HepG2 (cell line): ENCODE measurements at regions not wholly inside any gene's neighbourhood (a gene's known extent, or its start where the extent isn't known, plus 50 kb on each side); places are given as distances from the start of the nearest gene placed in this dataset.

Source experiments
- FOXK2 ChIP-seq: fragments of 450-650 bp; IDR thresholded peaks from 2 replicates; pipeline ENCODE4 v1.6.1; 2016
- GABPA ChIP-seq, 2 experiments: IDR thresholded peaks; 2 replicates each; pipeline ENCODE4 v1.6.1; 2011 to 2016; ENCODE audit warnings: low read depth in 2 of 2, low read length in 1 of 2, missing biosample characterization in 1 of 2, missing genetic modification characterization in 1 of 2
- GZF1 ChIP-seq: sonication (generic); formaldehyde crosslinking; IDR thresholded peaks from 2 replicates; pipeline ENCODE4 v1.5.1; 2020; ENCODE audit warnings: mild to moderate bottlenecking, missing genetic modification reagents
- HES4 ChIP-seq: sonication (generic); formaldehyde crosslinking; IDR thresholded peaks from 2 replicates; pipeline ENCODE4 v1.9.0; 2021; ENCODE audit warnings: mild to moderate bottlenecking, missing genetic modification reagents, borderline replicate concordance
- HOXA7 ChIP-seq: sonication (generic); formaldehyde crosslinking; IDR thresholded peaks from 2 replicates; pipeline ENCODE4 v1.8.1; 2022; ENCODE audit warnings: mild to moderate bottlenecking, missing genetic modification reagents, moderate library complexity
- MAFG ChIP-seq: sonication (generic); formaldehyde crosslinking; IDR thresholded peaks from 2 replicates; pipeline ENCODE4 v1.5.1; 2020; ENCODE audit warnings: mild to moderate bottlenecking, missing genetic modification reagents
- PHF21A ChIP-seq: sonication (generic); formaldehyde crosslinking; IDR thresholded peaks from 2 replicates; pipeline ENCODE4 v1.5.0; 2020; ENCODE audit warnings: mild to moderate bottlenecking, missing genetic modification reagents
- PRMT3 ChIP-seq: sonication (generic); formaldehyde crosslinking; IDR thresholded peaks from 2 replicates; pipeline ENCODE4 v1.8.1; 2022; ENCODE audit warnings: low read depth, mild to moderate bottlenecking, moderate library complexity, missing genetic modification reagents, borderline replicate concordance
- RFX1 ChIP-seq: fragments of 450-650 bp; IDR thresholded peaks from 2 replicates; pipeline ENCODE4 v1.6.1; 2017
- SATB2 ChIP-seq: sonication (generic); formaldehyde crosslinking; IDR thresholded peaks from 2 replicates; pipeline ENCODE4 v1.5.0; 2020; ENCODE audit warnings: missing genetic modification reagents
- STAT5B ChIP-seq: sonication (generic); formaldehyde crosslinking; IDR thresholded peaks from 2 replicates; pipeline ENCODE4 v1.4.0; 2020; ENCODE audit warnings: missing genetic modification reagents
- TBL1XR1 ChIP-seq: fragments of 150-350 bp; IDR thresholded peaks from 2 replicates; pipeline ENCODE4 v1.6.1; 2014; ENCODE audit warnings: borderline replicate concordance, low read length; ENCODE audit not compliant: partially characterized antibody
- ZBTB43 ChIP-seq: sonication (generic); formaldehyde crosslinking; conservative IDR thresholded peaks from 2 replicates; pipeline ENCODE4 v1.4.0; 2020; ENCODE audit warnings: missing genetic modification reagents
- ZC3H4 ChIP-seq: sonication (generic); formaldehyde crosslinking; IDR thresholded peaks from 2 replicates; pipeline ENCODE4 v1.4.0; 2020; ENCODE audit warnings: missing genetic modification reagents, borderline replicate concordance
- ZNF20 ChIP-seq: sonication (generic); formaldehyde crosslinking; IDR thresholded peaks from 2 replicates; pipeline ENCODE4 v1.4.0; 2020; ENCODE audit warnings: mild to moderate bottlenecking, moderate library complexity, missing genetic modification reagents
- ZNF256 ChIP-seq: sonication (generic); formaldehyde crosslinking; conservative IDR thresholded peaks from 2 replicates; pipeline ENCODE4 v1.4.0; 2020; ENCODE audit warnings: missing genetic modification reagents
- ZNF7 ChIP-seq: IDR thresholded peaks from 2 replicates; pipeline ENCODE4 v1.6.1; 2016; ENCODE audit warnings: missing biosample characterization, missing genetic modification reagents
- TF ChIP-seq, protein P1 (sequence below): sonication (generic); formaldehyde crosslinking; IDR thresholded peaks from 2 replicates; pipeline ENCODE4 v1.8.1; 2023; ENCODE audit warnings: mild to moderate bottlenecking, missing genetic modification reagents, borderline replicate concordance
- TF ChIP-seq, protein P2 (sequence below): sonication (generic); formaldehyde crosslinking; IDR thresholded peaks from 2 replicates; pipeline ENCODE4 v1.5.0; 2020; ENCODE audit warnings: missing genetic modification reagents, mild to moderate bottlenecking, borderline replicate concordance
- TF ChIP-seq, protein P3 (sequence below): sonication (generic); formaldehyde crosslinking; IDR thresholded peaks from 2 replicates; pipeline ENCODE4 v1.9.0; 2021; ENCODE audit warnings: mild to moderate bottlenecking, missing genetic modification reagents

- TF ChIP-seq ZNF7 (CRISPR knock-in tag) (no peak), ZNF256 (CRISPR knock-in tag) (no peak), HES4 (no peak), ZC3H4 (CRISPR knock-in tag) (no peak), PHF21A (CRISPR knock-in tag) (peak; percentile 89), STAT5B (CRISPR knock-in tag) (no peak), HOXA7 (no peak), ZNF20 (CRISPR knock-in tag) (no peak), SATB2 (CRISPR knock-in tag) (no peak), TBL1XR1 (peak; percentile 99), ZBTB43 (CRISPR knock-in tag) (peak; percentile 63), MAFG (CRISPR knock-in tag) (no peak), GABPA (IDR thresholded peaks at IDR 0.05; ENCODE audit: low read depth, low read length) (no peak), GABPA (CRISPR knock-in tag; IDR thresholded peaks at IDR 0.05; ENCODE audit: low read depth) (peak; percentile 53; the same call in 1 of the 2 replicates), PRMT3 (no peak), GZF1 (CRISPR knock-in tag) (no peak), FOXK2 (peak; percentile 78; the same call in 1 of the 2 replicates), RFX1 (no peak)
- TF ChIP-seq, protein P1, sequence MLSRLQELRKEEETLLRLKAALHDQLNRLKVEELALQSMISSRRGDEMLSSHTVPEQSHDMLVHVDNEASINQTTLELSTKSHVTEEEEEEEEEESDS (CRISPR knock-in tag): 0 out of 2 replicates have a peak, but pooled peaks have one; percentile 55
- TF ChIP-seq, protein P2, sequence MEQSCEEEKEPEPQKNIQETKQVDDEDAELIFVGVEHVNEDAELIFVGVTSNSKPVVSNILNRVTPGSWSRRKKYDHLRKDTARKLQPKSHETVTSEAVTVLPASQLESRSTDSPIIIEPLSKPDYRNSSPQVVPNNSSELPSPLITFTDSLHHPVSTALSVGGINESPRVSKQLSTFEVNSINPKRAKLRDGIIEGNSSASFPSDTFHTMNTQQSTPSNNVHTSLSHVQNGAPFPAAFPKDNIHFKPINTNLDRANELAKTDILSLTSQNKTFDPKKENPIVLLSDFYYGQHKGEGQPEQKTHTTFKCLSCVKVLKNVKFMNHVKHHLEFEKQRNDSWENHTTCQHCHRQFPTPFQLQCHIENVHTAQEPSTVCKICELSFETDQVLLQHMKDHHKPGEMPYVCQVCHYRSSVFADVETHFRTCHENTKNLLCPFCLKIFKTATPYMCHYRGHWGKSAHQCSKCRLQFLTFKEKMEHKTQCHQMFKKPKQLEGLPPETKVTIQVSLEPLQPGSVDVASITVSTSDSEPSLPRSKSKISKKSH: no peak
- TF ChIP-seq, protein P3, sequence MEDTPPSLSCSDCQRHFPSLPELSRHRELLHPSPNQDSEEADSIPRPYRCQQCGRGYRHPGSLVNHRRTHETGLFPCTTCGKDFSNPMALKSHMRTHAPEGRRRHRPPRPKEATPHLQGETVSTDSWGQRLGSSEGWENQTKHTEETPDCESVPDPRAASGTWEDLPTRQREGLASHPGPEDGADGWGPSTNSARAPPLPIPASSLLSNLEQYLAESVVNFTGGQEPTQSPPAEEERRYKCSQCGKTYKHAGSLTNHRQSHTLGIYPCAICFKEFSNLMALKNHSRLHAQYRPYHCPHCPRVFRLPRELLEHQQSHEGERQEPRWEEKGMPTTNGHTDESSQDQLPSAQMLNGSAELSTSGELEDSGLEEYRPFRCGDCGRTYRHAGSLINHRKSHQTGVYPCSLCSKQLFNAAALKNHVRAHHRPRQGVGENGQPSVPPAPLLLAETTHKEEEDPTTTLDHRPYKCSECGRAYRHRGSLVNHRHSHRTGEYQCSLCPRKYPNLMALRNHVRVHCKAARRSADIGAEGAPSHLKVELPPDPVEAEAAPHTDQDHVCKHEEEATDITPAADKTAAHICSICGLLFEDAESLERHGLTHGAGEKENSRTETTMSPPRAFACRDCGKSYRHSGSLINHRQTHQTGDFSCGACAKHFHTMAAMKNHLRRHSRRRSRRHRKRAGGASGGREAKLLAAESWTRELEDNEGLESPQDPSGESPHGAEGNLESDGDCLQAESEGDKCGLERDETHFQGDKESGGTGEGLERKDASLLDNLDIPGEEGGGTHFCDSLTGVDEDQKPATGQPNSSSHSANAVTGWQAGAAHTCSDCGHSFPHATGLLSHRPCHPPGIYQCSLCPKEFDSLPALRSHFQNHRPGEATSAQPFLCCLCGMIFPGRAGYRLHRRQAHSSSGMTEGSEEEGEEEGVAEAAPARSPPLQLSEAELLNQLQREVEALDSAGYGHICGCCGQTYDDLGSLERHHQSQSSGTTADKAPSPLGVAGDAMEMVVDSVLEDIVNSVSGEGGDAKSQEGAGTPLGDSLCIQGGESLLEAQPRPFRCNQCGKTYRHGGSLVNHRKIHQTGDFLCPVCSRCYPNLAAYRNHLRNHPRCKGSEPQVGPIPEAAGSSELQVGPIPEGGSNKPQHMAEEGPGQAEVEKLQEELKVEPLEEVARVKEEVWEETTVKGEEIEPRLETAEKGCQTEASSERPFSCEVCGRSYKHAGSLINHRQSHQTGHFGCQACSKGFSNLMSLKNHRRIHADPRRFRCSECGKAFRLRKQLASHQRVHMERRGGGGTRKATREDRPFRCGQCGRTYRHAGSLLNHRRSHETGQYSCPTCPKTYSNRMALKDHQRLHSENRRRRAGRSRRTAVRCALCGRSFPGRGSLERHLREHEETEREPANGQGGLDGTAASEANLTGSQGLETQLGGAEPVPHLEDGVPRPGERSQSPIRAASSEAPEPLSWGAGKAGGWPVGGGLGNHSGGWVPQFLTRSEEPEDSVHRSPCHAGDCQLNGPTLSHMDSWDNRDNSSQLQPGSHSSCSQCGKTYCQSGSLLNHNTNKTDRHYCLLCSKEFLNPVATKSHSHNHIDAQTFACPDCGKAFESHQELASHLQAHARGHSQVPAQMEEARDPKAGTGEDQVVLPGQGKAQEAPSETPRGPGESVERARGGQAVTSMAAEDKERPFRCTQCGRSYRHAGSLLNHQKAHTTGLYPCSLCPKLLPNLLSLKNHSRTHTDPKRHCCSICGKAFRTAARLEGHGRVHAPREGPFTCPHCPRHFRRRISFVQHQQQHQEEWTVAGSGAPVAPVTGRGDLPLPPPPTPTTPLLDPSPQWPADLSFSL (CRISPR knock-in tag): no peak
Observed at GRCh38 chr15:62569460-62570404, 404.6 kb upstream of the C2CD4B start (continued).
